Activated naive CD8-positive, alpha-beta T cell treated with anti-CD3 and anti-CD28 coated beads, Interleukin-2, amount 50 U/mL, for 16 hours (primary cell): ENCODE measurements at regions not wholly inside any gene's neighbourhood (a gene's known extent, or its start where the extent isn't known, plus 50 kb on each side); places are given as distances from the start of the nearest gene placed in this dataset.
"Not testable (repeated sequence)": the region's sequence is repeated elsewhere in the genome, so short reads cannot be mapped to it uniquely, and the experiment has no call there.

Experiments
- DNase-seq: peaks from one replicate; pipeline ENCODE4 v3.0.0-alpha.2; 2020; ENCODE audit warnings: low read depth, low spot score

DNA sequence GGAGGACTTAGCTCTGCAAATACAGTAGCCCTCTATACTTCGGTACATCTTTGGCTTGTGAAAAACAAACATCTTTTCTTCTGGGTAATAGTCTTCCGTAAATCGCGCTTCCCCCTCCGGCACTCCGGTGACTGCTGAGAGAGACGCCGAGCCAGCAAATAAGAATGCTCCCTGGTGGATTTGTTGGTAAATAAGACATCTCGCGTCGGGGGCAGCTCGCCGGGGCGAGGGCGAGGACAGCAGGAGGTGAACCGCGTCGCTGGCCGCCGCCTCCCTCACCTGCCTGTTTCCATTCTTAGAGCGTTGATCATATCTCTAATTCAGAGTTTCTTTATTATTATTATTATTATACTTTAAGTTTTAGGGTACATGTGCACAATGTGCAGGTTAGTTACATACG, 117.6 kb downstream of the PMAIP1 start:
- no peak for DNase-seq

GRCh38 chr18:60015826-60016225, 116.0 kb downstream of the PMAIP1 start:
- not testable (repeated sequence) for DNase-seq

DNA sequence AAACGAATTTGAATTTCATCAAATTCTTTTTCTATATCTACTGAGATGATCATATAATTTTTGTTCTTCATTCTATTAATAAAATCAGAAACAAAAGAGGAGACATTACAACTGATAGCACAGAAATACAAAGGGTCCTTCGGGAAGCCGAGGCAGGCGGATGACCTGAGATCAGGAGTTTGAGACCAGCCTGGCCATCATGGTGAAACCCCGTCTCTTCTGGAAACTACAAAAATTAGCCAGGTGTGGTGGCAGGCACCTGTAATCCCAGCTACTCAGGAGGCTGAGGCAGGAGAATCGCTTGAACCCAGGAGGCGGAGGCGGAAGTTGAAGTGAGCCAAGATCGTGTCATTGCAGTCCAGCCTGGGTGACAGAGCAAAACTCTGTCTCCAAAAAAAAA, 113.4 kb downstream of the PMAIP1 start:
- DNase-seq: not testable (repeated sequence)

- DNase-seq: no peak
These were observed 111.2 kb downstream of the PMAIP1 start for GRCh38 chr18:60010984-60011383.

GRCh38 chr18:60010513-60010912, 110.7 kb downstream of the PMAIP1 start:
- no peak for DNase-seq

DNA sequence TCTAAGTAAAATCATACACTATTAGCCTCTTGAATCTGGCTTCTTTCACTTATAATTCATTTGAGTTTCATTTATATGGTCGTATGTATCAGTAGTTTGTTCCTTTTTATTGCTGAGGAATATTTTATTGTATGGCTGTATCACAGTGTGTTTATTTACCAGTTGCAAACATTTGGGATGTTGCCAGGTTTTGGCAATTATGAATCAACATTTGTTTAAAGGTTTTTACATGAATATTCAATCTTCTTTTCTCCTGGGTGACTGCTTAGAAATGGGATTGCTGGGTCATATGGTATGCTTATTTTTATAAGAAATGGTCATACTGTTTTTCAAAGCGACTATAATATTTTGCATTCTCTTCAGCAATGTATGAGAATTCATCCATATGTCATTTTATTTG, 107.9 kb downstream of the PMAIP1 start:
- no peak for DNase-seq

GRCh38 chr18:60003610-60004185, 103.9 kb downstream of the PMAIP1 start:
- DNase-seq: no peak

DNA sequence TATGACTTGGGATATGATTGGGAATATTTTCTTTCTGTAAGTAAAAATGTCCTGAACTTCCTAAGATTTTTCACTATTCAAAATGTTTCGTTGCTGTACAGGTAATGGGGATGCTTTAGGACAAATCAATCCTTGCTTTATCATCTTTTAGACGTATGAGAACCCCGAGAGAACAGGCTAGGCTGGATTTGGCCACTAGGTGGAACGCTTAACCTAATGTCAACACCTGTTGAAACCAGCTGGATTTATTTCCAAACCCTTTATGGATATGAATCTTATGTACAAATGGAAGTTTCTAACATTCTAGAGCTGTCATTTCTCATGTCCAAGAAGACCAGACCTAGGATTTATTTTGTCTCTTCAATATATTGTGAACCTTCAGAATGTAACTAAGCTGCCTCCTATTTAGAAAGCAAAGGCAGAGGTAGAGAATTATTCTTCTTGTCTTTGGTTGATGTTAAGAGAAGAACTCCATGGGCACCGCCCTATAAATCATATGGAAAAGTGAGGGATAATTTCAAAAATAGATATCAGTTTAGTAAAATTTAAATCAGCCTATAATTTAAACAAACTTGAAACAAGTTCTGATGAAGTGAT, 96.7 kb downstream of the PMAIP1 start:
- DNase-seq: no peak

GRCh38 chr18:59994357-59994756, 94.6 kb downstream of the PMAIP1 start:
- DNase-seq: no peak

DNA sequence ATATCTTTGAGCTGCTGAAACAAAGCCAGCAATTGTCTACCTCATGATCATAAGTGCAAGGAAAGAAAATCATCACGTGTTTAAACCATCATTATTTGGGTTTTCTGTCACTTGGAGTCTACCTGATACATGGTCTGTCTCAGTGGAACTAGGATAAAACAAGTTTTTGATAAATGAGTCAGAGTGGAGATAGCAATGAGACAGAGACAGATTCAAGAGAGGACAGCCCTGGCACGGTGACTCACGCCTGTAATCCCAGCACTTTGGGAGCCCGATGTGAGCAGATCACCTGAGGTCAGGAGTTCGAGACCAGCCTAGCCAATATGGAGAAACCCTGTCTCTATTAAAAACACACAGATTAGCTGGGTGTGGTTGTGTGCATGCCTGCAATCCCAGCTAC, 93.8 kb downstream of the PMAIP1 start:
- DNase-seq: no peak

DNA sequence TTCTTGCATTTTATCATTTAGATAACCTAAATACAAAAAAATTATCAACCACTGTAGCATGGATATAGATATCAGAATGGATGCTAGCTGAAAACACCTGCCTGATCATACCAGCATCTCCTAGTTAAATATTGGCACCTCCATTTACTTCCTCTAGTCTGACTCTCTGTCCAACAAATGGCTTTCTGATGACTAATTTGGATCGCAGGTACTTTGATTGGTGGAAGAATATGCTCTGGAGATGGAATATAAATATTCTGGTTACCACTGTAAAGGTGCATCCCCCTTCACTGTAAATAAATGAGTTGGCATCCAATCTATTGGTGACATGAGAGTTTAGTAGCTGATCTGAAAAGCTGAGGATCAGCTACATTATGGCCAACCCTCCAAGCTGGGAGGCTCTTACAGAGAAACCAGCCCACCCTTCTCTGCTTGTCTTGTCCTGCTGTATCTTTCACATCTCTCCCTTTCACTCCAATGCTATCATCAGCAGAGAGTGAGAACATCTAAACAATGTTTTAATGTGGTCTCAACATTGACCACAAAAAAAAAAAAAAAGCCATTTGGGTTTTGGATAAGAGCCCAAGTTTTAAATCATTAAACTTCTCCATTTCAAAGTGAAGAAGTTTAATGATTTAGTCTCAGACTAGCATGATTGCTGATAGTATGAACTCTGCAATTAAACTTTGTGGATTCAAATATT, 90.5 kb downstream of the PMAIP1 start:
- DNase-seq: no peak

- peak; percentile 11 for DNase-seq
These were observed 88.4 kb downstream of the PMAIP1 start for GRCh38 chr18:59988098-59988706.

- no peak for DNase-seq
These were observed 87.3 kb downstream of the PMAIP1 start for GRCh38 chr18:59987102-59987501.

DNA sequence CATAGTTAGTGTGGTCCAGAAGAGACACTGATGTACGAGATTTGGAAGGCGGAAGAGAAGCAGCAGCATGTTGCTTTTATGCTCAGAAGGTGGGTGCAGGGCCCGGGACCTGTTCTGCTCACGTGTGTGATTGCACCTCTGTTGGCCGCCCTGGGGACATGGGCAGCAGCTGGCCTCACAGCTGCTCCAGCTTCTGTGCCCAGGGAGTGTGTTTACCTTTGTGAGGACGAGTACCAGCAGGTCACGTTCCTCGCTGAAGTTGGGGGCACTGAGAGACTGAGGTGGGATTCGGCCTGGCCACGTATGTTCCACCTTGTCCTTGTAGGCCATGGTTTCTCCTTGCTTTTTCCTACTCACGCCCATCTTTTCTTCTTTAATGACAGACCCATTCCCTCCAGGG, 86.3 kb downstream of the PMAIP1 start:
- no peak for DNase-seq

DNA sequence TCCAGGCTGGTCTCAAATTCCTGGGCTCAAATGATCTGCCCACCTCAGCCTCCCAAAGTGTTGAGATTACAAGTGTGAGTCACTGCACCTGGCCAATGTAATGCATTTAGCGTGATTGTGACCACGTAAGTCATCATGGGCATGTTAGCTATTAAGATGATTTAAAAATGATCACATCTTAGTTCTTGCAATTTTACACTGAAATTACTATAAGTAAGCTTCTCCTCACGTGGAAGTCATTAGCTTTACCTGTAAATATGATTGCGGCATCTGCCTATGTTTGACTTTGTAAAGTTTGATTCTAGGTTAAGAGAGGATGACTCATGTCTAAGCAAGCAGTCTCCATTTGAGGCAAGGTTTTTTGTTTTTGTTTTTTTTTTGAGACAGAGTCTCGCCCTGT, 85.5 kb downstream of the PMAIP1 start:
- DNase-seq: no peak

DNA sequence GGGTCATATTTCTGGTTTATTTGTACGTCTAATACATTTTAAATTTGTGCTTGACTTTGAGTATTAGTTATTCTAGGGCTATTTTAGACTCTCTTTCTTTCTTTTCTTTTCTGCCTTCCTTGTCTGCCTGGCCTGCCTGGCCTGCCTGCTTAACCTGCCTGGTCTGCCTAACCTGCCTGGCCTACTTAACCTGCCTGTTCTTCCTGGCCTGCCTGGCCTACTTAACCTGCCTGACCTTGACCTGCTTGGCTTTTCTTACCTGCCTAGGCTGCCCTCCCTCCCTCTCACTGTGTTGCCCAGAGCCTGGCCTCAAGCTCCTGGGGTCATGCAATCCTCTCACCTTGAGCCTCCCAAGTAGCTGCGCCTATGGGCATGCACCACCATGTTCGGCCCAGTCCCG, 83.7 kb downstream of the PMAIP1 start:
- DNase-seq: no peak

GRCh38 chr18:59980188-59980637, 80.4 kb downstream of the PMAIP1 start:
- no peak for DNase-seq

GRCh38 chr18:59971871-59972428, 72.2 kb downstream of the PMAIP1 start:
- DNase-seq: no peak

- not testable (repeated sequence) for DNase-seq
These were observed 71.3 kb downstream of the PMAIP1 start for GRCh38 chr18:59971144-59971543.

- not testable (repeated sequence) for DNase-seq
These were observed 69.8 kb downstream of the PMAIP1 start for GRCh38 chr18:59969477-59970028.

- no peak for DNase-seq
These were observed 68.8 kb downstream of the PMAIP1 start for GRCh38 chr18:59968583-59968982.

GRCh38 chr18:59967878-59968277, 68.1 kb downstream of the PMAIP1 start:
- no peak for DNase-seq
